Neuronal stem cell (in vitro differentiated cells): ENCODE measurements at regions not wholly inside any gene's neighbourhood (a gene's known extent, or its start where the extent isn't known, plus 50 kb on each side); places are given as distances from the start of the nearest gene placed in this dataset.
"Not testable (repeated sequence)": the region's sequence is repeated elsewhere in the genome, so short reads cannot be mapped to it uniquely, and the experiment has no call there.

Experiments
- DNase-seq: peaks from one replicate; pipeline ENCODE4 v3.0.0-alpha.2; 2013; ENCODE audit warnings: low spot score
- H2AFZ ChIP-seq: one replicate; pipeline ENCODE4 v1.6.1; 2013; ENCODE audit warnings: mild to moderate bottlenecking, low read length, inconsistent platforms
- H2AK5ac ChIP-seq: 2 replicates; pipeline ENCODE4 v1.6.1; 2013; ENCODE audit warnings: low read depth, mild to moderate bottlenecking, inconsistent platforms, low read length, moderate library complexity, mixed read lengths
- H2BK120ac ChIP-seq: 2 replicates; pipeline ENCODE4 v1.6.1; 2013; ENCODE audit warnings: low read depth, mild to moderate bottlenecking, inconsistent platforms, low read length, moderate library complexity, mixed read lengths
- H2BK12ac ChIP-seq: one replicate; pipeline ENCODE4 v1.6.1; 2013; ENCODE audit warnings: low read length, inconsistent platforms
- H2BK15ac ChIP-seq: 2 replicates; pipeline ENCODE4 v1.6.1; 2013; ENCODE audit warnings: mild to moderate bottlenecking, low read length, inconsistent platforms, mixed read lengths
- H2BK5ac ChIP-seq: one replicate; pipeline ENCODE4 v1.6.1; 2013; ENCODE audit warnings: inconsistent platforms, mild to moderate bottlenecking, low read length, moderate library complexity
- H3K14ac ChIP-seq: one replicate; pipeline ENCODE4 v1.6.1; 2013; ENCODE audit warnings: low read length, inconsistent platforms
- H3K18ac ChIP-seq: 2 replicates; pipeline ENCODE4 v1.6.1; 2013; ENCODE audit warnings: low read length, inconsistent platforms
- H3K23ac ChIP-seq: 2 replicates; pipeline ENCODE4 v1.6.1; 2013; ENCODE audit warnings: low read depth, mild to moderate bottlenecking, mixed read lengths, low read length, inconsistent platforms; ENCODE audit not compliant: poor library complexity
- H3K27ac ChIP-seq: replicated peaks from 3 replicates; pipeline ENCODE4 v1.5.1; 2013; ENCODE audit warnings: low read length, inconsistent platforms
- H3K27me3 ChIP-seq, 3 experiments: 2 replicates each; pipeline ENCODE4 v1.6.1; 2013; ENCODE audit warnings: low read length in 3 of 3, mild to moderate bottlenecking in 2 of 3, inconsistent platforms in 1 of 3, low read depth in 1 of 3, mixed read lengths in 1 of 3, moderate library complexity in 1 of 3; ENCODE audit not compliant: control insufficient read depth in 3 of 3, insufficient read depth in 3 of 3
- H3K36me3 ChIP-seq, 2 donors: replicated peaks in 1 of 2; 2 replicates each; pipeline ENCODE4 v1.6.1; 2013; ENCODE audit warnings: low read length in 2 of 2; ENCODE audit not compliant: control insufficient read depth in 2 of 2, insufficient read depth in 2 of 2
- H3K4ac ChIP-seq: 2 replicates; pipeline ENCODE4 v1.6.1; 2013; ENCODE audit warnings: inconsistent platforms, mild to moderate bottlenecking, low read length, moderate library complexity
- H3K4me1 ChIP-seq, 2 donors: 1 replicate in 1 of 2; 2 replicates in 1 of 2; pipeline ENCODE4 v1.6.1; 2013; ENCODE audit warnings: low read length in 2 of 2, low read depth in 1 of 2; ENCODE audit not compliant: control insufficient read depth in 2 of 2, insufficient read depth in 1 of 2
- H3K4me2 ChIP-seq: one replicate; pipeline ENCODE4 v1.6.1; 2013; ENCODE audit warnings: mild to moderate bottlenecking, low read length, inconsistent platforms; ENCODE audit not compliant: insufficient read depth, poor library complexity, severe bottlenecking
- H3K4me3 ChIP-seq, 2 donors: 2 replicates each; pipeline ENCODE4 v1.5.1; 2013; ENCODE audit warnings: low read length in 2 of 2, mild to moderate bottlenecking in 2 of 2, inconsistent platforms in 1 of 2, moderate library complexity in 1 of 2
- H3K79me1 ChIP-seq: one replicate; pipeline ENCODE4 v1.6.1; 2013; ENCODE audit warnings: low read depth, mild to moderate bottlenecking, inconsistent platforms, low read length, moderate library complexity
- H3K9ac ChIP-seq: one replicate; pipeline ENCODE4 v1.6.1; 2013; ENCODE audit warnings: mild to moderate bottlenecking, low read depth, low read length, inconsistent platforms; ENCODE audit not compliant: poor library complexity
- H3K9me3 ChIP-seq, 2 donors: replicated peaks in 1 of 2; 2 replicates each; pipeline versions ENCODE3 to v1.6.1; 2013; ENCODE audit warnings: low read length in 2 of 2, mild to moderate bottlenecking in 2 of 2, inconsistent platforms in 1 of 2, low read depth in 1 of 2, mixed read lengths in 1 of 2, moderate library complexity in 1 of 2; ENCODE audit not compliant: control insufficient read depth in 2 of 2, insufficient read depth in 1 of 2
- H4K8ac ChIP-seq: one replicate; pipeline ENCODE4 v1.6.1; 2013; ENCODE audit warnings: low read depth, mild to moderate bottlenecking, inconsistent platforms, low read length, moderate library complexity
- H4K91ac ChIP-seq: one replicate; pipeline ENCODE4 v1.6.1; 2013; ENCODE audit warnings: low read length, low read depth, mild to moderate bottlenecking, inconsistent platforms; ENCODE audit not compliant: poor library complexity
- WGBS, 2 donors: extraction: QIAGEN DNeasy Blood & Tissue Kit; methylation state at CpG; one replicate each; pipeline ENCODE4 v1.1.7; 2013; ENCODE audit warnings: missing lambda C conversion rate in 2 of 2, mixed read lengths in 1 of 2; ENCODE audit not compliant: insufficient read length in 2 of 2, insufficient replicate concordance in 1 of 2; ENCODE audit errors: extremely low coverage in 2 of 2; 5-methylcytosine and 5-hydroxymethylcytosine counted together

- H3K4ac ChIP-seq, H3K4me3 ChIP-seq, H3K79me1 ChIP-seq, H2BK15ac ChIP-seq, H3K9ac ChIP-seq, H2BK120ac ChIP-seq, H2AFZ ChIP-seq, H3K23ac ChIP-seq, H4K8ac ChIP-seq, H2BK5ac ChIP-seq, H3K4me1 ChIP-seq, H3K4me2 ChIP-seq, H3K18ac ChIP-seq, H3K36me3 ChIP-seq, H3K9me3 ChIP-seq, H3K27me3 ChIP-seq, H2BK12ac ChIP-seq, DNase-seq, H3K27ac ChIP-seq, H3K14ac ChIP-seq, H2AK5ac ChIP-seq, H4K91ac ChIP-seq: not testable (repeated sequence)
- WGBS, 2 donors = no CpG with 5 or more reads among the region's 1 CpG
These were observed 579.1 kb upstream of the GRM3 start for GRCh38 chr7:86064572-86064971.

- no peak overlapping the region for H4K8ac ChIP-seq
- H2AFZ ChIP-seq = no peak overlapping the region
- no peak overlapping the region for H2BK120ac ChIP-seq
- no peak overlapping the region for H3K14ac ChIP-seq
- no peaks in the 10 kb centered on the region for H3K36me3 ChIP-seq
- WGBS, 2 donors = no CpG with 5 or more reads among the region's 3 CpGs
- H4K91ac ChIP-seq = no peak overlapping the region
- no peaks in the 10 kb centered on the region for H3K27me3 ChIP-seq
- DNase-seq = no peak
- no peak overlapping the region for H2BK5ac ChIP-seq
- no peak overlapping the region for H3K27ac ChIP-seq
- H3K23ac ChIP-seq = no peak overlapping the region
- no peak overlapping the region for H3K18ac ChIP-seq
- no peak overlapping the region for H3K4ac ChIP-seq
- H2AK5ac ChIP-seq = no peak overlapping the region
- H3K79me1 ChIP-seq = no peaks in the 10 kb centered on the region
- no peak overlapping the region for H2BK15ac ChIP-seq
- H2BK12ac ChIP-seq = no peak overlapping the region
- H3K4me3 ChIP-seq = no peak overlapping the region
- H3K4me2 ChIP-seq = no peak overlapping the region
- peaks cover 0 to 3% of the 10 kb centered on the region in 2 donors for H3K9me3 ChIP-seq
- H3K4me1 ChIP-seq = no peaks in the 10 kb centered on the region
- no peak overlapping the region for H3K9ac ChIP-seq
These were observed 585.1 kb upstream of the GRM3 start for GRCh38 chr7:86058649-86059048.

DNA sequence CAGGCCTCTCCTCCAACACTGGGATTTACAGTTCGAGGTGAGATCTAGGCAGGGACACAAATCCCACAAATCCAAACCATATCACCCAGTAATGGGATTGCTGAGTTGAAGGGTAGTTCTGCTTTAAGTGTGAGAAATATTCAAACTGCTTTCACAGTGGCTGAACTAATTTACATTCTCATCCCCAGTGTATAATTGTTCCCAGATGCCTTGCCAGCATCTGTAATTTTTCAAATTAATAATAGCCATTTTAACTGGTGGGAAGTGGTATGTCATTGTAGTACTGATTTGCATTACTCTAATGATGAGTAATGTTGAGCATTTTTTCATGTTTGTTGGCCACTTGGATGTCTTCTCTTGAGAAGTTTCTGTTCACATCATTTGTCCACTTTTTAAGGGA, 592.8 kb upstream of the GRM3 start:
- H3K9me3 ChIP-seq = no peaks in the 10 kb centered on the region
- no peak overlapping the region for H3K4me3 ChIP-seq
- no peaks in the 10 kb centered on the region for H3K4me1 ChIP-seq
- no CpG with 5 or more reads among the region's 1 CpG for WGBS, 2 donors
- no peak overlapping the region for H3K9ac ChIP-seq
- H2BK15ac ChIP-seq = no peak overlapping the region
- no peak overlapping the region for H3K4me2 ChIP-seq
- H3K23ac ChIP-seq = no peak overlapping the region
- no peak overlapping the region for H4K8ac ChIP-seq
- H3K36me3 ChIP-seq = no peaks in the 10 kb centered on the region
- no peak overlapping the region for H3K27ac ChIP-seq
- no peak overlapping the region for H4K91ac ChIP-seq
- DNase-seq = no peak
- no peak overlapping the region for H2BK12ac ChIP-seq
- H3K14ac ChIP-seq = no peak overlapping the region
- H3K18ac ChIP-seq = no peak overlapping the region
- no peak overlapping the region for H3K4ac ChIP-seq
- no peaks in the 10 kb centered on the region for H3K27me3 ChIP-seq
- no peak overlapping the region for H2AK5ac ChIP-seq
- no peaks in the 10 kb centered on the region for H3K79me1 ChIP-seq
- H2BK5ac ChIP-seq = no peak overlapping the region
- H2AFZ ChIP-seq = no peak overlapping the region
- H2BK120ac ChIP-seq = no peak overlapping the region

DNA sequence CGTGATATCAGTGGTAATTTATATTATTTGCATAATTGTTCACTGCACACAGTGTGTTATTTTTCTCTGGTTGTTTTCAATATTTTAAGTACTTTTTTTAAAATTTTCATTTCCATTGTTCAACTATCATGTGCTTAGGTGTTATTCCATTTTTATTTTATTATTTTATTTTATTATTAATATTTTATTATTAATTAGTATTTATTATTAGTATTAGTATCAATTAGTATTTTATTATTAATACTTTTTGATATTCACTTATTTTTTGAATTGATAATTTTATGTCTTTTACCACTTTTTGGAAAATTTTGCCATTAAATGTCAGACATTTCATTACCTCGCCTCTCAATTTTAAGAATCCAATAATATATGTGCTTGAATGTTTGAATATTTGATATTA, 593.8 kb upstream of the GRM3 start:
- Histone ChIP-seq H3K4ac (no peak overlapping the region), H2BK120ac (no peak overlapping the region), H3K4me2 (no peak overlapping the region), H3K23ac (no peak overlapping the region), H3K4me3 (no peak overlapping the region), H2BK5ac (no peak overlapping the region), H2BK12ac (no peak overlapping the region), H3K9me3 (no peaks in the 10 kb centered on the region), H4K91ac (no peak overlapping the region), H3K9ac (no peak overlapping the region), H2AFZ (no peak overlapping the region), H3K79me1 (no peaks in the 10 kb centered on the region), H3K36me3 (no peaks in the 10 kb centered on the region), H2BK15ac (no peak overlapping the region), H3K27ac (no peak overlapping the region), H3K27me3 (no peaks in the 10 kb centered on the region), H3K14ac (no peak overlapping the region), H3K18ac (no peak overlapping the region), H2AK5ac (no peak overlapping the region), H4K8ac (no peak overlapping the region), H3K4me1 (no peaks in the 10 kb centered on the region)
- no CpG with 5 or more reads among the region's 2 CpGs for WGBS, 2 donors
- DNase-seq = no peak
